ENCODE measurements at regions not wholly inside any gene's neighbourhood (a gene's known extent, or its start where the extent isn't known, plus 50 kb on each side); places are given as distances from the start of the nearest gene placed in this dataset.

DNA sequence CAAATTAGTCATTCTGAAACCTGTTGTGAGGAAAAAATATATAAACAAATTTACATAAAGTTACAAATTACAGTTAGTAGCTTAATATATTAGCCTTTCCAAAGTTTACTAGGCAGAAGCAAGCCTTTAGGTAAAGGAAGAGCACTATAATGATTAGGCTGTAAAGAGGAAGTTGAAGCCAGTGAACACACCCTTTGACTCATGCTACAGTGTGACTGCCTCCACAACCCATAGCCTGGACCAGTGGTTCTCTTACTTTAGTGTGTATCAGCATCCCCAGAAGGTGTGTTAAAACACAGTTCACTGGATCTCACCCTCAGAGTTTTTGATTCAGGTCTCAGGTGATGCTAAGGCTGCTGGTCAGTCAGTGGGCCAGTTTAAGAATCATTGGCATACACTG, 91.4 kb upstream of the DEFB112 start:
- ATAC-seq (ENCODE audit: low read depth) (no peak), DNase-seq (no peak)
- Histone ChIP-seq H3K56ac (ENCODE audit: extremely low read depth, insufficient read depth, low read length) (no peak overlapping the region), H3K79me1 (ENCODE audit: low read depth in 1 of 2, low read length in 2 of 2) (no peaks in the 10 kb centered on the region), H3K4ac (ENCODE audit: low read depth, low read length) (no peak overlapping the region), H3K9me3 (ENCODE audit: control insufficient read depth, insufficient read depth, low read length) (no peaks in the 10 kb centered on the region), H2BK5ac (ENCODE audit: low read depth, low read length, poor library complexity, severe bottlenecking) (no peak overlapping the region), H3K27me3 (ENCODE audit: control insufficient read depth, insufficient read depth, low read length) (no peaks in the 10 kb centered on the region), H3K27ac (ENCODE audit: insufficient read depth, low read length) (no peak overlapping the region), H3K18ac (ENCODE audit: low read depth, low read length) (no peak overlapping the region), H3K4me2 (ENCODE audit: low read depth, low read length) (no peak overlapping the region), H4K91ac (ENCODE audit: insufficient read depth, low read depth, low read length) (no peak overlapping the region), H2AK5ac (ENCODE audit: low read depth, low read length) (no peak overlapping the region), H2BK15ac (ENCODE audit: low read depth, low read length) (no peak overlapping the region), H2AK9ac (replicated peaks; ENCODE audit: low read depth, low read length, poor library complexity) (no peak overlapping the region), H2AFZ (replicated peaks; ENCODE audit: low read length, poor library complexity) (no peak overlapping the region), H2BK120ac (ENCODE audit: low read depth, low read length) (no peak overlapping the region), H3K4me1 (ENCODE audit: control insufficient read depth, insufficient read depth, low read length) (no peaks in the 10 kb centered on the region), H2BK20ac (ENCODE audit: low read depth, low read length) (no peak overlapping the region), H3K23ac (ENCODE audit: low read depth, low read length) (no peak overlapping the region), H3K9me1 (ENCODE audit: insufficient read depth, low read length) (no peaks in the 10 kb centered on the region), H3K9ac (ENCODE audit: low read depth, low read length) (no peak overlapping the region), H3K36me3 (ENCODE audit: control insufficient read depth, insufficient read depth, low read length) (no peaks in the 10 kb centered on the region), H4K20me1 (ENCODE audit: insufficient read depth, low read length) (no peaks in the 10 kb centered on the region), H3K14ac (replicated peaks; ENCODE audit: low read depth, low read length) (no peak overlapping the region), H4K5ac (ENCODE audit: low read depth, low read length) (no peak overlapping the region), H4K8ac (ENCODE audit: low read depth in 2 of 2, low read length in 2 of 2) (no peak overlapping the region), H3K4me3 (ENCODE audit: insufficient read depth, low read depth, low read length) (no peak overlapping the region)
- in situ Hi-C loops (cut with MboI; ENCODE audit: low sequenced_read_pairs) (no loop called here), dilution Hi-C loops (cut with HindIII; ENCODE audit: low sequenced_read_pairs, unreplicated experiment) (no loop called here), intact Hi-C loops (cut with micrococcal nuclease) (no loop called here)
- ChIA-PET POLR2A (ENCODE audit: unreplicated experiment) (no interaction called here), CTCF (no interaction called here)
- TF ChIP-seq MAFK (IDR thresholded peaks at IDR 0.05; ENCODE audit: low read depth, low read length), result no peak
- TF ChIP-seq BHLHE40 (IDR thresholded peaks at IDR 0.05; ENCODE audit: low read depth, low read length), result no peak
- no peak for TF ChIP-seq CEBPB (IDR thresholded peaks at IDR 0.05; ENCODE audit: low read depth, low read length)
- TF ChIP-seq SMC3 (IDR thresholded peaks at IDR 0.05; ENCODE audit: low read depth, low read length), result no peak
- TF ChIP-seq RCOR1 (IDR thresholded peaks at IDR 0.05; ENCODE audit: insufficient replicate concordance, low read length), result no peak
- TF ChIP-seq, protein P1, sequence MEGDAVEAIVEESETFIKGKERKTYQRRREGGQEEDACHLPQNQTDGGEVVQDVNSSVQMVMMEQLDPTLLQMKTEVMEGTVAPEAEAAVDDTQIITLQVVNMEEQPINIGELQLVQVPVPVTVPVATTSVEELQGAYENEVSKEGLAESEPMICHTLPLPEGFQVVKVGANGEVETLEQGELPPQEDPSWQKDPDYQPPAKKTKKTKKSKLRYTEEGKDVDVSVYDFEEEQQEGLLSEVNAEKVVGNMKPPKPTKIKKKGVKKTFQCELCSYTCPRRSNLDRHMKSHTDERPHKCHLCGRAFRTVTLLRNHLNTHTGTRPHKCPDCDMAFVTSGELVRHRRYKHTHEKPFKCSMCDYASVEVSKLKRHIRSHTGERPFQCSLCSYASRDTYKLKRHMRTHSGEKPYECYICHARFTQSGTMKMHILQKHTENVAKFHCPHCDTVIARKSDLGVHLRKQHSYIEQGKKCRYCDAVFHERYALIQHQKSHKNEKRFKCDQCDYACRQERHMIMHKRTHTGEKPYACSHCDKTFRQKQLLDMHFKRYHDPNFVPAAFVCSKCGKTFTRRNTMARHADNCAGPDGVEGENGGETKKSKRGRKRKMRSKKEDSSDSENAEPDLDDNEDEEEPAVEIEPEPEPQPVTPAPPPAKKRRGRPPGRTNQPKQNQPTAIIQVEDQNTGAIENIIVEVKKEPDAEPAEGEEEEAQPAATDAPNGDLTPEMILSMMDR (conservative IDR thresholded peaks at IDR 0.05; ENCODE audit: low read depth, low read length), result no peak
- no peak for TF ChIP-seq MAZ (IDR thresholded peaks at IDR 0.05; ENCODE audit: borderline replicate concordance, low read depth, low read length)
- no peak for TF ChIP-seq CHD1 (IDR thresholded peaks at IDR 0.05; ENCODE audit: low read depth, low read length)
- TF ChIP-seq FOS (IDR thresholded peaks at IDR 0.05; ENCODE audit: low read depth, low read length), result no peak
- TF ChIP-seq, protein P2, sequence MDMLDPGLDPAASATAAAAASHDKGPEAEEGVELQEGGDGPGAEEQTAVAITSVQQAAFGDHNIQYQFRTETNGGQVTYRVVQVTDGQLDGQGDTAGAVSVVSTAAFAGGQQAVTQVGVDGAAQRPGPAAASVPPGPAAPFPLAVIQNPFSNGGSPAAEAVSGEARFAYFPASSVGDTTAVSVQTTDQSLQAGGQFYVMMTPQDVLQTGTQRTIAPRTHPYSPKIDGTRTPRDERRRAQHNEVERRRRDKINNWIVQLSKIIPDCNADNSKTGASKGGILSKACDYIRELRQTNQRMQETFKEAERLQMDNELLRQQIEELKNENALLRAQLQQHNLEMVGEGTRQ (IDR thresholded peaks at IDR 0.05; ENCODE audit: low read depth, low read length), result no peak
- no peak for TF ChIP-seq RAD21 (IDR thresholded peaks at IDR 0.05; ENCODE audit: low read length)
- no peak for TF ChIP-seq RFX5 (IDR thresholded peaks at IDR 0.05; ENCODE audit: low read depth, low read length)
- no peak for TF ChIP-seq MXI1 (IDR thresholded peaks at IDR 0.05; ENCODE audit: borderline replicate concordance, low read depth, low read length)
- TF ChIP-seq POLR2A (IDR thresholded peaks at IDR 0.05; ENCODE audit: low read depth, low read length), result no peak
- TF ChIP-seq NFE2L2 (IDR thresholded peaks at IDR 0.05; ENCODE audit: low read depth, low read length), result no peak
- TF ChIP-seq ELK1 (IDR thresholded peaks at IDR 0.05; ENCODE audit: borderline replicate concordance, low read depth, low read length), result no peak
- no TSS peak for BruUV-seq (replicated peaks)
